ACHN (cell line): ENCODE measurements at regions not wholly inside any gene's neighbourhood (a gene's known extent, or its start where the extent isn't known, plus 50 kb on each side); places are given as distances from the start of the nearest gene placed in this dataset.
"Not testable (repeated sequence)": the region's sequence is repeated elsewhere in the genome, so short reads cannot be mapped to it uniquely, and the experiment has no call there.

Experiments
- DNase-seq: peaks from one replicate; pipeline ENCODE4 v3.0.0-alpha.2; 2015
- in situ Hi-C: cut with HindIII; loops from 2 replicates; pipeline ENCODE4 v1.10.0; 2017; ENCODE audit warnings: low sequenced_read_pairs, low pct_ligation_motif_present, low pct_unique_long_range_greater_than_20kb

- DNase-seq: no peak
- in situ Hi-C loops: no loop called here
Observed at GRCh38 chr11:87539596-87539995, 501.9 kb downstream of the TMEM135 start.

DNA sequence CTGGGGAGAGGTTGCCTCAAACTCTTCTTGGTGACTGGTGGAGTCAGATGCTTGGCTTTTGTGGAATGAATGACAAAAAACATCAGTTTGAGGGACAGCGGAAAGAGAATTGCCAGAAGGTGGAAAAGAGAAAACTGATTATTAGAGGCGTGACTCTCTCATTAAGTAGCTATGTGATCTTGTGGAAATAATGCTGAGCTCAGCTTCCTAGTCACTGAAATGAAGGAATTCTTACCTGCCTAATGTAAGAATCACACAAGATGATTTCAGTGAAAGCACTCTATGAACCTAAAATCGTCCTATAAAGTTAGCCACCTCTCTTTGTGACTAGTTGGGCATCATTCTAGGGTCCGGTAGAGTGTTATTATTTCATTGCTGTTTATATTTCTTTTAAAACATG lies 498.8 kb downstream of the TMEM135 start:
- in situ Hi-C loops: no loop called here
- DNase-seq: no peak

DNA sequence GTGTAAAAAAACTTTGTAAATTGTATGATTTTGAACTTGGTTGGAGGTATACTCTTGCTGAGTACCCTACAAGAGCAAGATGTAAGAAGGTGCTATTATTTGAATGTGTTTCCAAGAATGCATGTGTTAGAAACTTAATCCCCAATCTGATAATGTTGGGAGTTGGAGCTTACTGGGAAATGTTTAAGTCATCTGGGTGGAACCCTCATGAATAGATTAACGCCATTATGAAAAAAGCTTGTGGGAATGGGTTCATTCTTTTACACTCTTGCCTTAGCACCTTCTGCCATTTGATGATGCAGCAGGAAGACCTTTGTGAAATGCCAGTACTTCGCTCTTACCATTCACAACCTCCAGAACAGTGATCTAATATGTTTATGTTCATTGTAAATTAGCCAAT lies 498.3 kb downstream of the TMEM135 start:
- no peak for DNase-seq
- in situ Hi-C loops: no loop called here

GRCh38 chr11:87535513-87535912 lies 497.8 kb downstream of the TMEM135 start:
- no peak for DNase-seq
- in situ Hi-C loops: no loop called here

DNA sequence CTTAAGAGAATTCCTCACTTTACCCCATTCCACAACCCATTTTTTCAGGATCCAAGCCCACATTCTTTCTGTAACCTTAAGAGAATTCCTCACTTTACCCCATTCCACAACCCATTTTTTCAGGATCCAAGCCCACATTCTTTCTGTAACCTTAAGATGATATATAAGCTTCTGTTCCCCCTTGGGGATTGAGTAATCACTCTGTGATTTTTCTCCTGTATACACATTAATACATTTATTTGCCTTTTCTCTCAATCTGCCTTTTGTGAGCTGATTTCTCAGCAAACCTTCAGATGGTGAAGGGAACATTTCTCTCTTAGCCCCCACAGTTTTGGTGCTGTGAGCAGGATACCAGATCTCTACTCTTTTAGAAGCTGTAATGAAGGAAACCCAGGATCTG lies 494.1 kb downstream of the TMEM135 start:
- DNase-seq, in situ Hi-C loops: not testable (repeated sequence)

- in situ Hi-C loops: no loop called here
- no peak for DNase-seq
Observed at GRCh38 chr11:87529486-87529885, 491.8 kb downstream of the TMEM135 start.

DNA sequence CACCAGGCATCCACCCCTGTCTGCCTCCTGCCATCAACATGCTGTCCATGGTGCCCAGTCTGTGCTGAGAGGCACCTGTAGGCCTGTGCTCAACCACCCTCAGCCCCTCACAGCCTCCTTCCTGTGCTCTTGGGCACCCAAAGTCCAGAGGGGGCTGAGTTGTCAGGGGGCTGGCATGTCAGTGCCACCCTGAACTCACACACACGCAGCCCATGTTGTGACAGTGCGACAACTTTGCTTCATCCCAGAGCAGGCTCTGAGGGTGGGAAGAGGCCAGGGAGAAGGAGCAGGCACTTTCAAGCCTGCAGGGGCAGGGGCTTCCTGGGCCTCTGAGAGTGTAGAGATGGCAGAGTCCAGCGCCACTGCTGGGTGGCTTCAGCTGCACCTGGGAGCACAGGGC lies 491.0 kb downstream of the TMEM135 start:
- no peak for DNase-seq
- in situ Hi-C loops: no loop called here

DNA sequence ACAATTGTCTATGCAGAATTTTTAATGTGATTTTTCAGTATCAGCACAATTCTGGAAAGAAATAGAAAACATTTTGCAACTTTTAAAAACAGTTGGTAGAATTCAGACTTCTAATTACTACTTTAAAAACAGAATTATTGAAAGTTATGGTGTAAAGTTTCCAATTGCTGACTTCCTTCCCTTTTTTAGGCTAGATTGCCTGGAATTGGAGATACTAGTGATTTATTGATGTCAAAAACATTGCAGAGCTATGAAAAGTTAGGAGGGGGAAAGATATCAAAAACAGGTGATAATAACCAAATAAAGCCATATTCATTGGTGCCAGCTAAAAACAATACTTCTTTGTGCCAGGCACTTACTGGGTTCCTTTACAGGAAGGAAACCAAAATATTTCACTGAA lies 485.5 kb downstream of the TMEM135 start:
- in situ Hi-C loops: no loop called here
- DNase-seq: no peak

DNA sequence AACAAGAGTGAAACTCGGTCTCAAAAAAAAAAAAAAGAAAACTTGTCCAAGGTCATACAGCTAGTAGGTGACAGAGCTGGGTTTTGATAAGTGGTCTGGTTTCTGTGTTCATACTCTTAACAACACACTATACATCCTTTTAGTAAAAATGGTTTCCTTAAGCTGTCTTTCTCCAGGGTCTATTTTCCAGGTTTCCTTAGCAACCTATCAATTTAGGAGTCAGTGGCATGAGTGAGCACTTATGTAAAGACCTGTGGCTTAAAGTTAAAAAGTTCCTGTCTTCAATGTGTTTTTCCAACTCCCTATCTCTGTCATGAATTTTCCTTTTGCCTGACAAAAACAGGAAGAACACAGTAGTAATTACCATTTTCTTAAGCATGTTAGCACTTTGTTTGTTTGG lies 480.5 kb downstream of the TMEM135 start:
- in situ Hi-C loops: no loop called here
- no peak for DNase-seq

DNA sequence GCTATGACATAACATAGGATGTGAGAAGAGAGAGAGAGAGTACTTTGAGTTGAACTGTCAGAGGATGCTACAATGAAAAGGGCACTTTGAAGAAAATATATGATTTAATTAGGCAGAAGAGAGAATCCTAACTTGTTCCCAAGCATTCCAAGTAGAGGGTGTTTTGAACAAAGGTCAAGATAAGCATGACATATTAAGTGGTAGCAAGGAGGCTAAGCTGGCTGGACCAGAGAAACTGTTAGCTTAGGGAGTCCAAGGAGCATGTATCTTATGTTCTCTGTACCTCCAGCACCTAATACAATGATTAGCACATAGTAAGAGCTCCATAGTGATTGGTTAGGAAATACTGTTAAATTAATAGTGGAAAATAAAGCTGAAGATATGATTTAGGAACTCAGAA lies 479.6 kb downstream of the TMEM135 start:
- DNase-seq: no peak
- in situ Hi-C loops: no loop called here

GRCh38 chr11:87507722-87508121 lies 470.0 kb downstream of the TMEM135 start:
- in situ Hi-C loops, DNase-seq: not testable (repeated sequence)

DNA sequence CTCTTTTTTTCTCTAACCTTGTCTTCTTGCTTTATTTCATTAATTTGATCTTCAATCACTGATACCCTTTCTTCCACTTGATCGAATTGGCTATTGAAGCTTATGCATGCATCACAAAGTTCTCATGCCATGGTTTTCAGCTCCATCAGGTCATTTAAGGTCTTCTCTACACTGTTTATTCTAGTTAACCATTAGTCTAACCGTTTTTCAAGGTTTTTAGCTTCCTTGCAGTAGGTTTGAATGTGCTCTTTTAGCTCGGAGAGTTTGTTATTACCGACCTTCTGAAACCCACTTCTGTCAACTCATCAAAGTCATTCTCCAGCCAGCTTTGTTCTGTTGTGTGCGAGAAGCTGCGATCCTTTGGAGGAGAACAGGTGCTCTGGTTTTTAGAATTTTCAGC lies 469.2 kb downstream of the TMEM135 start:
- in situ Hi-C loops, DNase-seq: not testable (repeated sequence)

- in situ Hi-C loops: no loop called here
- no peak for DNase-seq
Observed at GRCh38 chr11:87501388-87501787, 463.7 kb downstream of the TMEM135 start.

GRCh38 chr11:87494936-87495335 lies 457.2 kb downstream of the TMEM135 start:
- in situ Hi-C loops: not testable (repeated sequence)

GRCh38 chr11:87494026-87494425 lies 456.3 kb downstream of the TMEM135 start:
- in situ Hi-C loops, DNase-seq: not testable (repeated sequence)

More at GRCh38 chr11:87494936-87495335, 457.2 kb downstream of the TMEM135 start:
- not testable (repeated sequence) for DNase-seq

DNA sequence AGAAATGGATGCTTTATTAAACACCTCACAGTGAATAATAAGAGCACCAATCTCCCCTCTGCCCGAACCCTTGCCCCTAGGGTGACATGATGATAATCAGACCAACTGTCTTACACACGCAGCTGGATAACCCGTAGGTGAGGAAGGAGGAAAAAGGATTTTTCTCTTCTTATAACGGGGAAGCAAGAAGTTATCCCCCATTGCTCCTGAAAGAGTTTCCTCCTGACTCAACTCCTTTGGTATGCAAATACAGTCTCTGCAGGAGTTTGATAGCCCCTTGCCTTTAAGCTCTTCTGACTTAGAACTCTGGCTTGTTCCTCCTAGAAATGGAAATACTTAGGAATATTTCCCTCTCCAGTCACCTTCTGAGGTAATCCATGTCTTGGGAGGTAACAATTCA lies 455.8 kb downstream of the TMEM135 start:
- in situ Hi-C loops: no loop called here
- no peak for DNase-seq

DNA sequence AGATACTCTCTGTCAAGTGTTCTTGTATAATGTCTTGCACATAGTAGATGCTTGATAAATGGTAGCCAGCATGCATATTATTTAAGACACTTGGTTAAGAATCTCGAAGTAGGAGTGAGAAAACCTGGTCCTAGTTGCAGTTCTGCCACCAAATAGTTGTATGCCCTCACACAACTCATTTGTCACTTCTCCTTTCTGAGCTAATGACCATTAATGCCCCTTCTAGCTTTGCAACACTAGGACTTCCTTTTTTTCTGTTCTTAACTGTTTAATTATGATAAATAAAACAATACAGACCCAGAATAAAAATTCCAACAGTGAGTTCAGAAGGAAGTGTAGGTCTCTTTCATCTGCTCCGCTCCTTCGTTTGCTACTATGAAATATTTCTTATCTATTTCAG lies 453.6 kb downstream of the TMEM135 start:
- DNase-seq: no peak
- in situ Hi-C loops: no loop called here

- no peak for DNase-seq
- in situ Hi-C loops: no loop called here
Observed at GRCh38 chr11:87490671-87491070, 452.9 kb downstream of the TMEM135 start.

DNA sequence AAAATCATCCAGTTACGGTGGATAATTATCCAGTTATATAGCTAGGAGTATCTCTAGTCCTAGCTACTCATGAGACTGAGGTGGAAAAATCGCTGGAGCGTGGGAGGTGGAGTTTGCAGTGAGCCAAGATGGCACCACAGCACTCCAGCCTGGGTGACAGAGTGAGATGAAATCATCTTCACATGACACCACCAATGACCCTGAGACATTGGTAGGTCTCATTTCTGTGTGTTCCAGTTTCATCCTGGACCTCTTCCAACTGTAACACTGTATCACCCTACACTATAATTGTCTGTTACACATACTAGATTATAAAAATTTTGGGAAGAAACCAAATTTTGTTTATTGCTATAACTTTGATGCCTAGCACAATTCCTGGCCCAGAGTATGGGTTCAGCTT lies 446.8 kb downstream of the TMEM135 start:
- in situ Hi-C loops: no loop called here
- DNase-seq: no peak

- DNase-seq: no peak
- in situ Hi-C loops: no loop called here
Observed at GRCh38 chr11:87477321-87477720, 439.6 kb downstream of the TMEM135 start.

GRCh38 chr11:87473174-87473573 lies 435.4 kb downstream of the TMEM135 start:
- peak; percentile 70 for DNase-seq
- in situ Hi-C loops: no loop called here
